ENCODE measurements at regions not wholly inside any gene's neighbourhood (a gene's known extent, or its start where the extent isn't known, plus 50 kb on each side); places are given as distances from the start of the nearest gene placed in this dataset.

- no peak for TF ChIP-seq CTCF (IDR thresholded peaks at IDR 0.05)
- TF ChIP-seq REST (IDR thresholded peaks at IDR 0.05; ENCODE audit: insufficient read depth in 1 of 2, low read depth in 2 of 2, low read length in 1 of 2) = no peak
- TF ChIP-seq POLR2AphosphoS5 (IDR thresholded peaks at IDR 0.05; ENCODE audit: low read depth, low read length) = no peak
Observed at GRCh38 chr5:135693371-135693955, 114.7 kb upstream of the CXCL14 start.

Measured in Panc1 (cell line).